Stimulated activated CD4-positive, alpha-beta T cell treated with anti-CD3 and anti-CD28 coated beads, Interleukin-12 subunit alpha, Interleukin-12 subunit beta, amount 100 ng/mL, for 48 hours (primary cell): ENCODE measurements at regions not wholly inside any gene's neighbourhood (a gene's known extent, or its start where the extent isn't known, plus 50 kb on each side); places are given as distances from the start of the nearest gene placed in this dataset.

Experiments used
- DNase-seq, 3 donors: peaks; one replicate each; pipeline ENCODE4 v3.0.0-alpha.2; 2020; ENCODE audit warnings: low read depth in 2 of 3, low spot score in 1 of 3

DNA sequence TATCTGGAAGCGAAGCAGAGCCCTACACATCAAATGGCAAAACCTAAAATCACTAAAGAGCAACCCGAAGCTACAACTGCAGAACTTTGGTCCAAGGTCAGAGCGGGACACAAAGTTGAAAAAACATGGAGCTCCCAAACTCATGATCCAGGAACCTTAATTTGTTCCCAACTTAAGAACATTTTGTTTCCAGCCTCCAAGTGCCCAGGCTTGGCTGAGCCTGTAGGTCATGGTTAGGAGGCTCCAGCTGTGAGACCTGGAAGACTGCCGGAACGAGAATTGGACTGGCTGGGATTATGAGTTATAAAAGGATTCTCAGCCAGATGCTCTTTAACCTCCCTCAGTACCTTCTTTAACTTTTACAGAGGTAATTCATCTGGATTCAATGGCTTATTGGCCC, 349.1 kb upstream of the DDX53 start:
- DNase-seq, result no peak

DNA sequence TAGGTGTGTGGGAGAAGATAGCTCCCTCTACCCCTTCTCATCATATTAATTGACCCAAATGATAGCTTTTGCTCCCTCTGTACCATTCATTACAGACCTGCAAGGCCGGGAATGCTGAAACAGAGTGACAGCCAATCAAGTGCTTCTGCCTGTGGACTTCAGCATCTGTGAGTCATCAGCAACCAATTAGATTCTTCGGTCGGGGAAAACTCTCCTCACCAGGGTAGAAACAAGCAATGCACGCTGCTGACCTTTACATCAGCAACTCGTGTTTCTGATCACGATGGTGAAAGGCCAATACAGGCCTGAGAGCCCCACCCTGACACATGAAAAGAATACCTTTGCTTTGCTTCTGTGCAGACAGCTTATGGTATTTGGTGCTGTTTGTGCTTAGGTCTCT, 347.2 kb upstream of the DDX53 start:
- DNase-seq, result no peak

DNA sequence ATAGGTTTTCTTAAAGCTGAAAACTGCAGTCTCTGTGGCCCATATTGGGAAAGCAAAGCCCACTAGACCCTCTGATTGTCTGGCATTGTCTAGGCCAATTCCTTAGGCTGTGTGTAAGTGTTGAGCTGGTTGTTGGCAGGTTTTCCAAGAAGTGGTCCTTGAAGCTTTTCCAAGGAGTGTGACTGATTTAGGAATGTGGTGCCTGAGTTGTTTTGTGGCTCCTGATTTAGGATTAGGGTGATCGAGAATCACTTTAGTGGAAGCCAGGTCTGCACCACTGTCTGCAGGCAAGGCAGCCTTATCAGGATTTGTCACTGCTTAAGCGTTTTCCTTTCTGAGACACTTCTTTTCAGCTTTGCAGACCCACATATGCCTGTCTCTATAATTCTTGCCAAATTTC, 339.0 kb upstream of the DDX53 start:
- DNase-seq, result no peak

DNA sequence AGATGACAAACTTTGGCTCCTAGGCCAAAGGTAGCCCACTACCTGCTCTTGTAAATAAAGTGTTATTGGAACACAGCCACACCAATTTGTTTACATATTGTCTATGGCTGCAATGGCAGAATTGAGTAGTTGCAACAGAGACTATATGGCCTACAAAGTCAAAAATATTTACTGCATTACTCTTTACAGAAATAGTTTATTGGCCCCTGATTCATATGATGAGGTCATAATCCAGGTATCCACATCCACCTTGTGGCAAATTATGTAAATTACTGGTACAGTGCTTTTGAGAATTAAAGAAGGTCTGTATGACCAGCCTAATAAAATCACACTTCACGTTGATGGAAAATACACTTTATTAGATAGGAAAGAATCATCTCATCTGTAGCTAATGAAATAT, 337.0 kb upstream of the DDX53 start:
- DNase-seq, result no peak

DNA sequence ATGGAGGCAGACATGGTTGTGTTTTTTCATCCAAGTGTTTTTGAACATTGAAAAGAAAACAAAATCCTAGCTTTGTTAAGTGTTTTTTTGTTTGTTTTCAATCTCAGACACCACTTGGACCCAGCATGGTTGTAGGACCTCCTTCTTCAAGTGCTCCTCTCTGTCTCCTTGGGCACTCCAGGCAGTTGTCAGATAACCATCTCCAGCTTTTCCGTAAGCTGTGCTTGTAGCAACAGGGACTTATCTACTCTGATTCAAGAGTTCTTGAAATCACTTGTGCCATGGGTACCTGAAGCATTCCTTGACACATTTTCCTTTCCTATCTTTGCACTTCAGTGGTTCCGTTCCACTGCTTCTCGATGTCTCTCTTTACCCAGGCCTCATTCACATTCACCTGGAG, 334.9 kb upstream of the DDX53 start:
- DNase-seq, result no peak

DNA sequence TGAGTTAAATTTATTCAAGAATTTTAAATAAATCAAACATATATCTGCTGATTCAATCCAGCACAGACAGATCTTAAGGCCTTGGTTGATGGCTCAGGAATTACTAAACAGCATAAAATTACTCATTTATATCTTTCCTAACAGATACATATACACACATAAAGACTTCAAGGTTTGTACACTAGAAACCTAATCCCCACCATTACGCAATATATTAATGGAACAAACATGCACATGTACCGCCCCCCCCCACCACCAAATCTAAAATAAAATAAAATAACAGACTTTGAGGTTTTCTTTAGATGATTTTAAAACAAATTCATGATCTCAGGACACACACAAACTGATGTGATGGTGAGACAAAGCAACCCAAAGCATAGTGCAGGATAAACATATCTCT, 333.9 kb upstream of the DDX53 start:
- DNase-seq, result no peak

DNA sequence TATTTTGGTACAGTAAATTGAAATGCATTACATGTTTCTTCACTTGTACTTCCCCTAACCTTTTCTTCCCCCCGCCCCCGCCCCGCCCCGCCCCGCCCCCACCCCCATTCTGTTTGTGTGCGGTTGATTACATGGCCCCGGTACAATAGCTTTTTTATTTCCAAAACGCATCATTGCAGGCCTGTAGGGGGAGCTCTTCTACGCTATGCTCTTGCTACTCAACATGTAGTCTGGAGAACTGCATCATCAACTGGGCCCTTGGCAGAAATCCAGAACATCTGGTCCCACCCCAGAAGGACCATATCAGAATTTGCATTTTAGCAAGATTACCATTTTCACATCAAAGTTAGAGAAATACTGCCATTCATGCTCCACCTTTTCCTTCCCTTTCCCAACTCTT, 333.3 kb upstream of the DDX53 start:
- DNase-seq, result no peak

DNA sequence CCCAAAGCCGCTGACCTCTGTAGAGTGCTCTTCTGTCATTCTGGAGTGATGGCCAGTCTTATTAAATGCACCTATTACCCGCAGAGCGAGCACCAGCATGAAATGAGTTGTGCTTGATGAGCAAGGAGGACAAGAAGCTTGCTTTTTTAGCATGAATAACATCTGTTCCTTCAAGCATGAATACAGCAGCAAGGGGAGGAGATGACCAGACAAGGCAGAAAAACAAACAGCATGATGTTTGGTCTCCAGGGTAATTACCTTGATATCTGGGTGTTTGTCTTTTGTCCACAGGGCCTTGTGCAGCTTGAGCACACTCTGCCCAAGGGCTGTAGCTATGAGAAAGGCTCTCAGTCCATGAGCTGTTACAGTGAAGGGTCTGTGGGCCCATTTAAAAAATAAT, 324.8 kb upstream of the DDX53 start:
- DNase-seq, result no peak

DNA sequence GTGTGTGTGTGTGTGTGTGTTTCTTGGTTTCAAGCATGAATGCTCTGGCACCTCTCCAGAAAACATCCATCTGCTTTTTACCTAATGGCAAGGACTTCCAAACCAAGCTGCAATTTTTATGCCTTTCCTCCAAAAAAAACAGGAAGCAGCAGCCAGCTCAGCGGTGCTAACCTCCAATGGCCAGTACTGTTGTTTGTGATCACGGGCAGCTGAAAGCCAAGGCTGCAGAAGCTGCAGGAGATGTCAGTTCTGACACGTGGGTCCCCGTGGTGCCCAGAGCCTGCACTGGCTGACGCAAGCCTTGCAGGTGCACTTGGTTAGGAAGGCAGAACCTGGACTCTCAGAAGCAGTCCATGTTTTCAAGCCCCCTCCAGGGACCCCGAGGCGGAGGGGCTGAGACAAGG, 313.6 kb upstream of the DDX53 start:
- DNase-seq, result no peak

DNA sequence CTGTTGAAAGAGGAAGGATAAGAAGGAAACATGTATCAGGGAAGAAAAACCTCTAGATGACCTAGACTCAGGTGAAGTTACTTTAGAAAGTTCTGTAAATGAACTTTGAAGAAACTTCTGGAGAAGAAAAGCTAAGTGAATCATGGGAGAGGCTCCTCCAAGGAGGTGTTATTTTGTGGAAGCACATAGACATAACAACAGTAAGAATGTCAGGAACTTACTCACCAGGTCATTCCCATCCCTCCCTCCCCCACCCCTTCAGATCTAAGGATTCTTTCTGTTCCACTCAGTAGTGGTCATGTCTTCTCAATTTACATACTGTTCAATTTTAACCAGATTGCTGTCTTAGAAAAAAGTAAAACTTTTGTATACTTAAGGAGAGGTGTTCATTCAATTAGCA, 310.5 kb upstream of the DDX53 start:
- DNase-seq, result no peak

DNA sequence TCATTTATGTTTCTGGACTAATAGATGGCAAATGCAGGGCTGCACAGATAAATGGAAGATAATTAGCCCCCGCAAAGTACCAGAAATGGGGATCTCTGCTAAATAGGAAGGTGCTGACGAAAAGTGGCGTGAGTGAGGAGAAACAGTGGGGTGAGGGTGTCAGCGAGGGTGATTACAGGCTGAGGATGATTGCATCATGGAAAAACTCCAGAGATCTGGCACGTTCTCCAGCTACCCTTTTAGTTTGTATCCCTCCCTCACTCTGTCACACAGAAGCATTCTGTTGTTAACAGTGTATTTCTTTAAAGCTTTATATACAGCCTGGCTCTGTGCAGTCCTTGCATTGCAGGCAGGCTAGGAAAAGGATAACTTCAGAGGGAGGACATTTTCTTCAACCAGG, 309.6 kb upstream of the DDX53 start:
- DNase-seq, result no peak

DNA sequence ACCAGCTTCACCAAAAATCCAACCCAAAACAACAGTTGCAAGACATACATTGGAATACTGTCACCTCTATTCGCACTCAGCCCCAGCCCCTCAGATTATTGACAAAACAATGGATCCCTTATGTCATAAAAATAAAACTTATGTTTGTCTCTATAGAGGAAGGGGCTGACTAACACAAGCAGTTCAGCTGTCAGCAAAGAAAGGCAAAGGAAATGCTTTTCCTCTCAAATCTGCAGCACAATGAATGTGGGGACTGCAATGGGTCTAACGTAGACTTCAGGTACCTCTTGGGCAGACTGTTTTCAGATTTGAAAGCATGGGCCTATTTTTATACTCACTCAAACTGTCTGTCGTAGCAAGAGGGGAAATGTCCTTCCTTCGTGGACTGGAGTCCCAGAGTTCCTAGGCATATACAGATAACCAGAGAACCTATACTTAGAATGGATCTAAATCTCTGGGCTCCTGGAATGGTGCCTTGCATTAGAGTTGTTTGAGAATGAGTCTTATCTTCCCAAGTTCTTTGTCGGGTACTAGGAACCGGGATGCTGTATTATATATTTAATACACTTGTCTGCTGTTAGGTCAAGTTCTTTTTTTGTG, 307.7 kb upstream of the DDX53 start:
- no peak for DNase-seq

DNA sequence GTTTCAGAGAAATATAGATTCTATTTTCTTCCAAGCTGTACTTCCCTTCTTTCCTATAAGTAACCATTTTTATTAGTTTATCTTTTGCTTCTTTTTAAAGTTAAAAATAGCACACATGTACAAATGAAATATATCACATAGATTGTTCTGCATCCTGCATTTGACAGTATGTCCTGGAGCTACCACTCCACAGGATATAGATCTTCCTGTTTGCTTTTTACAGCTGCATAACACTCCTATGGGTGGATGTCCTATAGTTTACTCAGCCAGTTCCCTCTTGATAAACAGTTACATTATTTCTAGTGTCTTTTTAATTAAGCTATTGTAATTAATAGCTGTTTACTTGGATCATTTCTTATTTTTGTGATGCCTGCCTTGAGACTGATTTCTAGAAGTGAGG, 301.6 kb upstream of the DDX53 start:
- DNase-seq, result no peak

DNA sequence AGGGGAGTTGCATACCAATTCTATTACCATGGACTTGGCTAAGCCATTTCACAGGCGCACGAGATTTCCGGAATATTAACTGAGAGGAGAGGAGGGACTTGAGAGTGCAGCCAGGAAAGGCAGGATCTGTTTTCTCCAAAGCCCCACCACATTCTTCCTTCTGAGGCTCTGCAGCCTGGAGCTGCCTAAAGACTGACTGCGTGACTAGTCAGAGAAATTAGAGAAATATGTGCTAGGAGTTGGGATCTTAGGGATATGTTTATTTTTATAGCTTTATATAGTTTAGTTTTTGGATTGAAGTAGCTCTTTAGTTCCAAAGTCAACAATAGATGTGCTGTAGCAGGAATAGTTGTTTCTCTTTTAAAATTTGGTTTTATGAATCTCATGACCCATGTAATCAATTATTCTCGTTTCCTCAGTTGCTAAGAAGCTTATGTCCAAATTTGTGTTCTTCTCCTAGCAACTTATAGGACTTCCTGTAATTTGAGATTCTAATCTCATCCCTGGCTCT, 300.1 kb upstream of the DDX53 start:
- no peak for DNase-seq

DNA sequence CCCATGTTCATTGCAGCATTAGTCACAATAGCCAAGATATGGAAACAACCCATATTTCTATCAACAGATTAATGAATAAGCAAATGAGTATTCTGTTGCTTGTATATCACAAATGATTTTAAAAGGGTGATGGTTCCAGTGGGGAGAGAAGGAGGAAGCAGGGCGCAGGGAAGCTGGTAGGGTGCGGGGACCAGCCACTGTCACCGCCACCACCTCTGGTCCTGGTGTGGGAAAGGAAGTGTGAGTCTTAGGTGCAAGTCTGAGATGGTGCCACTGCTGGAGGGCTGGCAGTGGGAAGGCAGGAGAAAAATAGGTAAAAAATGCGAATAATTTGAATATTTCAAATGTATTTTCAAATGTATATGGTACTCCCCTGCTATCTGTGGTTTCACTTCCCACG, 286.8 kb upstream of the DDX53 start:
- DNase-seq, result no peak

DNA sequence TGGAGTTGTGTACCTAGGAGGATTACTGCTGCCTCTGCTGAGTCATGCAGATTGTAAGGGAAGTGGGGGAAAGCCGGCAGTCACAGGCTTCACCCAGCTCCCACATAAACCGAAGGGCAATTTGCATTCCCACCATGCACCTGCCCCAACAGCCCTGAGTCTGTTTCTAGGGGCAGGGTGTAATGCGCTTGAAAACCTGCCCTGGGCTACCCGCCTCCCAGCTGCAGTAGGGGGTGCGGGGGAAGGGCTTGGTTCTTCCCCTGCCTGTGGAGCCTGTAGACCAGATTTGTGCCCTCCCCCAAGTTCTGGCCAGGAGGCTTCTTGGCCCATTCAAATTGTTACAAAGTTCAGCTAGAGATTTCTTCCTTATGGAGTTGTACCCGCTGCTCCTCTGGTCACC, 269.2 kb upstream of the DDX53 start:
- no peak for DNase-seq

DNA sequence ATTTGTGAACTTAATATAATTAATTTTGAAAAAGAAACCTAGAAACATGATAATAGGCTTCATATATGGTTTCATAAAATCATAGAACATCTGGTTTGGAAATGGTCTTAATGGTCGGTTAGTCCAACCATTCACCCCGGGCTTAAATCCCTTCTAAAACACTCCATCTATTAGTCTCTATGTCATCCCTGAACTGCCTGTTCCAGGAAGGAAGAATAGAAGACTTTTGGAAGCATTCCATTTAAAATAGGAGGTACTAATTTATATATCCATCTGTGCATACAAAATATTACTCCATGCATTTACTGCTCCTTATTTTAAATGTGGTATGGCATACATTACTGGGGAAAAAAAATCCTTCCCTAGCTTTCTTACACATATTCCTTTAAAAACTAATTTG, 262.2 kb upstream of the DDX53 start:
- no peak for DNase-seq

DNA sequence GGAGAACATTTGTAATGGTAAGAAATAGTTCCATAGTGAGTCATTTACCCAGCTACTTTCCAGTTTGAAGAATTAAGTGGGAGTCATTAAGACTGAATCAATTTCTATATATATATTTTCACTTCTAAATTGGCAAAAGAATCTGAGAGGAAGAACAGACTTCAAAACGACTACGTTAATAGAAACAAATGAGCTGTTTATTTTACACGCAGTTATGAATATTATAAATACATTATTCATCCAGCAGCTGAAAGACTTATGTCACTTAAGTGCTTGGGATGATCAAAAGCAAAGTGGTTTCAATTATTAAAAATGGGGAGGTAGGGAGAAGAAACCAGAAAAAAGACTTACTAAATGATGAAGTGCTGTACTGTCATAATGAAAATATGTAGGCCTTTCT, 260.5 kb upstream of the DDX53 start:
- DNase-seq, result no peak

DNA sequence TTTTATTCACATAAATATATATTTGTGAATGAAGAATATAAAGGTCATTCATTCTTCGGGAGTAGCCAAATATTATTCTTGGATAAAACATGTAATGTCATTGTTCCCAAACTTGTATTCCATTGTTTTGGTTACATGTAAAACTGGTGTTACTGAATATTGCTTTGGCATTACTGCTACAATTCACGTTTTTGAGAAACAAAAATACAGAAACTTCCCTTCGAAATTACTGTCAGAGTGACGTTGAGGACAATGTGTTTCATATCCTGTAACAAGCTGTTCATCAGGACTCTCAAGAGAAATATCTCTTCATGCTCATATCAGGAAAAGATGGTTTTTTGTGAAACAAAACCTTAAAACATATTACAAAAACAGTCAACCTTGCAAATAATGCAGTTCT, 258.9 kb upstream of the DDX53 start:
- no peak for DNase-seq

DNA sequence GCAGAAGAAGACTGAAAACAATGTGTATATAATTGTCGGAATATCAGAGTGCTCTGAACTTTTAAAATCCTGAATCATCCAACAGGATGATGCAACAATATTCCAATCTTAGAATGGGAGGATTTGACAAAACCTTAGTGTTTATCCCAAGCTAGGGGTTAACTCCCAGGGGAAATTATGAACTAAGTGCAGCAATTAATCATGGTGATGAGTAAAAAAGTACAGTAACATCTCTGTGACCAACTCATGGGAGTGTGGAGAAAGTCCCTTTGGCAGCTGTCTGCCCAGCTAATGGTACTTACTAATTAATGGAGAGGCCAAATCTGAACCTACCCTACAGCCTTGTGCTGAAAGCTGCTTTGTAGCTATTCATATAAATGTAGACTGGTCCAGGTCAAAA, 257.6 kb upstream of the DDX53 start:
- no peak for DNase-seq

DNA sequence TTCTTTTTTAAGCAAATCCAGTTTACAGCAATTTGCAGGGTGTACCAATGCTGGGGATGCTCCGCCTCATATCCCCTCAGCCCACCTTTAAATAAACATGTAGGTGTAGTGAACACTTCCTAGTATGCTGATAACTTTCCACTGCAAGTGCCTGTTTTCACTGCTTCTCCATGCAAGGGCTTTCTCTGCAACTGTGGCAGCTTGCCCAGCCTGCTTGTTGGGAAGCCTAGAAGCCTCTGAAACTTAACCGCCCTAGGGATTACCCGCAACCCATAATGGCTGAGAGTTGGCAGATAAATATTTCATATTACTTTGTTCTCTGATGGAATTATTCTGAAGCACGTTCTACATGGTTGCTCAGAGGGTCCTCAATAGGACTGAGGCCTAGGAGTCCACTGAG, 253.7 kb upstream of the DDX53 start:
- DNase-seq, result no peak

DNA sequence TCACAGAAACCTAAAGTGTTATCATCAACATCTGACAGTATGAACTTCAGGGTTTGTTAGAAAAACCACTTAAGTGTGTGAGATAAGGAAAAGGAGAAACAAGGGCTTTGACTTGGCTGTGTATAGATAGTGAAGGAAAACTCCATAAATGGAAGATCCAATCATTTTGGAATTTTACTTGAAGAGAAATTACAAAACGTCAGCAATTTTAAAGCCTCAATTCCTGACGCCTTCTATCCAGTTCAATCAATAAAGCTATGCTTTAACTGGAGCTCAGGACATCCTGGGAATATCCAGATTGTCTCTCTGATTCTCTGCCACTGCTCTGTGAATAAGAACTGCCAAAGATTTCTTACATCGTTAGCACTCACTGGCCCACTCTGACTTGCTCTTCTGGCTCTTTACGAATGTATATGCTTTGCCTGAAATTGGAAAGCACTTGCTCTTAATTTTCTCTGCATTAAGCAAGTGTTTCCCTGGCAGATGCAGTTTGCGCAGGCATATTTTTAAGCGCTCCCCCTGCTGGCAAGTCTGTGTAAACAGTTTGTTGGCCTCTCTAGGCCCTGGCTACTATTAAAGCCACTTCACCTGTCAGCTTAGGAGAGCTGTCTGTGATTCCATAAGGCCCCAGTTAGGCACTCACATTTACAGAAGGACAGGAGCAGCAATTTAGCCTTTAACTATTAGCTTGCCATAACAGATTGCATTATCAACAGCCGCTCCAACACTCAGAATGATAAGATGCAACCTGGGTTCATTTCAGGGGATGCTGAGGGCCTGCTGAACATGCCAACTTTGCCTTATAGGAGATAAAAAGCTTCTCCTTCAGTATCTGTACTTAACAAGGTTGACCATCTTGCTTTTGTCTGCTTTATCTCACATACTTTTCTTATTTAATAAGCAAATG, 251.4 kb upstream of the DDX53 start:
- peak in 2 of 3 donors; percentile 13 to 41 for DNase-seq
